ENCODE measurements at regions not wholly inside any gene's neighbourhood (a gene's known extent, or its start where the extent isn't known, plus 50 kb on each side); places are given as distances from the start of the nearest gene placed in this dataset.

GRCh38 chr4:82282875-82283274 lies 90.9 kb downstream of the HNRNPD start:
- TF ChIP-seq CTCF (IDR thresholded peaks at IDR 0.05) (no peak; the same call in 1 of the 2 replicates), REST (IDR thresholded peaks at IDR 0.05; ENCODE audit: insufficient read depth in 1 of 2, low read depth in 2 of 2, low read length in 1 of 2) (no peak), POLR2AphosphoS5 (IDR thresholded peaks at IDR 0.05; ENCODE audit: low read depth, low read length) (no peak), TCF7L2 (IDR thresholded peaks at IDR 0.05; ENCODE audit: low read depth, low read length) (no peak), SIN3A (IDR thresholded peaks at IDR 0.05; ENCODE audit: borderline replicate concordance, insufficient read depth, low read depth, low read length) (no peak)

Measured in Panc1 (cell line).